ENCODE measurements at regions not wholly inside any gene's neighbourhood (a gene's known extent, or its start where the extent isn't known, plus 50 kb on each side); places are given as distances from the start of the nearest gene placed in this dataset.

GRCh38 chr7:96548664-96549063, 161.0 kb downstream of the SEM1 start:
- TF ChIP-seq CTCF (IDR thresholded peaks at IDR 0.05) = no peak
- TF ChIP-seq POLR2AphosphoS5 (IDR thresholded peaks at IDR 0.05) = no peak
- TF ChIP-seq POLR2A (IDR thresholded peaks at IDR 0.05) = no peak
- TF ChIP-seq EP300 (IDR thresholded peaks at IDR 0.05) = no peak
- Histone ChIP-seq H3K36me3 (no peaks in the 10 kb centered on the region), H3K9me3 (no peaks in the 10 kb centered on the region), H3K4me1 (peaks cover 0 to 4% (median 0%) of the 10 kb centered on the region in 4 donors), H3K27me3 (no peaks in the 10 kb centered on the region), H3K4me3 (no peak overlapping the region), H3K27ac (no peak overlapping the region)
- ATAC-seq (ENCODE audit: low FRiP score in 2 of 2) = peak in 1 of 2 donors; percentile 63
- DNase-seq = no peak
- WGBS, 2 donors = 64 to 80% methylated on average over 5 of the region's 5 CpGs

GRCh38 chr7:96547371-96547811, 162.3 kb downstream of the SEM1 start:
- H3K9me3 ChIP-seq = no peaks in the 10 kb centered on the region
- H3K4me3 ChIP-seq = no peak overlapping the region
- 78 to 84% methylated on average over 3 of the region's 3 CpGs for WGBS, 2 donors
- no peak for TF ChIP-seq CTCF (IDR thresholded peaks at IDR 0.05)
- no peak for TF ChIP-seq POLR2AphosphoS5 (IDR thresholded peaks at IDR 0.05)
- TF ChIP-seq POLR2A (IDR thresholded peaks at IDR 0.05) = no peak
- no peak for TF ChIP-seq EP300 (IDR thresholded peaks at IDR 0.05)
- H3K27ac ChIP-seq = no peak overlapping the region
- no peaks in the 10 kb centered on the region for H3K27me3 ChIP-seq
- no peaks in the 10 kb centered on the region for H3K36me3 ChIP-seq
- DNase-seq = no peak
- H3K4me1 ChIP-seq = peaks cover 0 to 4% (median 0%) of the 10 kb centered on the region in 4 donors
- ATAC-seq (ENCODE audit: low FRiP score in 2 of 2) = no peak

GRCh38 chr7:96546426-96546825, 163.2 kb downstream of the SEM1 start:
- no peaks in the 10 kb centered on the region for H3K9me3 ChIP-seq
- ATAC-seq (ENCODE audit: low FRiP score in 2 of 2) (no peak), DNase-seq (no peak)
- TF ChIP-seq EP300 (IDR thresholded peaks at IDR 0.05) = no peak
- TF ChIP-seq POLR2AphosphoS5 (IDR thresholded peaks at IDR 0.05) = no peak
- TF ChIP-seq POLR2A (IDR thresholded peaks at IDR 0.05) = no peak
- no peak for TF ChIP-seq CTCF (IDR thresholded peaks at IDR 0.05)
- H3K4me1 ChIP-seq = peaks cover 0 to 4% (median 0%) of the 10 kb centered on the region in 4 donors
- no peaks in the 10 kb centered on the region for H3K27me3 ChIP-seq
- WGBS, 2 donors = 86 to 88% methylated on average over 2 of the region's 2 CpGs
- H3K4me3 ChIP-seq = no peak overlapping the region
- no peak overlapping the region for H3K27ac ChIP-seq
- H3K36me3 ChIP-seq = no peaks in the 10 kb centered on the region

- TF ChIP-seq POLR2AphosphoS5 (IDR thresholded peaks at IDR 0.05) (no peak), CTCF (IDR thresholded peaks at IDR 0.05) (no peak), POLR2A (IDR thresholded peaks at IDR 0.05) (no peak), EP300 (IDR thresholded peaks at IDR 0.05) (no peak)
- H3K27me3 ChIP-seq = no peaks in the 10 kb centered on the region
- H3K9me3 ChIP-seq = no peaks in the 10 kb centered on the region
- no peak overlapping the region for H3K27ac ChIP-seq
- H3K4me3 ChIP-seq = no peak overlapping the region
- DNase-seq (no peak), ATAC-seq (ENCODE audit: low FRiP score in 2 of 2) (no peak)
- no peaks in the 10 kb centered on the region for H3K36me3 ChIP-seq
- WGBS, 2 donors = 97 to 100% methylated on average over 1 of the region's 1 CpG
- H3K4me1 ChIP-seq = no peaks in the 10 kb centered on the region
These were observed 170.2 kb downstream of the SEM1 start for GRCh38 chr7:96539471-96539870.

GRCh38 chr7:96538632-96539031, 171.0 kb downstream of the SEM1 start:
- ATAC-seq (ENCODE audit: low FRiP score in 2 of 2) (no peak), DNase-seq (no peak)
- Histone ChIP-seq H3K4me1 (no peaks in the 10 kb centered on the region), H3K27me3 (no peaks in the 10 kb centered on the region), H3K27ac (no peak overlapping the region), H3K4me3 (no peak overlapping the region), H3K9me3 (no peaks in the 10 kb centered on the region), H3K36me3 (no peaks in the 10 kb centered on the region)
- WGBS, 2 donors = 45 to 53% methylated on average over 2 of the region's 2 CpGs
- TF ChIP-seq POLR2AphosphoS5 (IDR thresholded peaks at IDR 0.05) (no peak), POLR2A (IDR thresholded peaks at IDR 0.05) (no peak), CTCF (IDR thresholded peaks at IDR 0.05) (no peak), EP300 (IDR thresholded peaks at IDR 0.05) (no peak)
